NT2/D1 (cell line): ENCODE measurements at regions not wholly inside any gene's neighbourhood (a gene's known extent, or its start where the extent isn't known, plus 50 kb on each side); places are given as distances from the start of the nearest gene placed in this dataset.
"Not testable (repeated sequence)": the region's sequence is repeated elsewhere in the genome, so short reads cannot be mapped to it uniquely, and the experiment has no call there.

Source experiments
- DNase-seq: peaks from one replicate; pipeline ENCODE4 v3.0.0-alpha.2; 2011; ENCODE audit warnings: low read depth, low spot score
- H3K27me3 ChIP-seq: 2 replicates; pipeline ENCODE4 v1.6.0; 2011; ENCODE audit warnings: mild to moderate bottlenecking; ENCODE audit not compliant: insufficient read length, insufficient read depth
- H3K36me3 ChIP-seq: 2 replicates; pipeline ENCODE4 v1.6.1; 2011; ENCODE audit warnings: mild to moderate bottlenecking, low read length, mixed read lengths; ENCODE audit not compliant: insufficient read depth, insufficient read length
- H3K4me1 ChIP-seq: 2 replicates; pipeline ENCODE4 v1.5.1; 2011; ENCODE audit not compliant: insufficient read depth, insufficient read length
- H3K4me3 ChIP-seq: 2 replicates; pipeline ENCODE4 v1.5.1; 2011; ENCODE audit warnings: low read depth; ENCODE audit not compliant: insufficient read length
- H3K9ac ChIP-seq: 2 replicates; pipeline ENCODE4 v1.6.0; 2011; ENCODE audit warnings: low read depth; ENCODE audit not compliant: insufficient read length
- H3K9me3 ChIP-seq: 2 replicates; pipeline ENCODE4 v1.5.1; 2011; ENCODE audit warnings: mild to moderate bottlenecking, low read length; ENCODE audit not compliant: insufficient read depth

DNA sequence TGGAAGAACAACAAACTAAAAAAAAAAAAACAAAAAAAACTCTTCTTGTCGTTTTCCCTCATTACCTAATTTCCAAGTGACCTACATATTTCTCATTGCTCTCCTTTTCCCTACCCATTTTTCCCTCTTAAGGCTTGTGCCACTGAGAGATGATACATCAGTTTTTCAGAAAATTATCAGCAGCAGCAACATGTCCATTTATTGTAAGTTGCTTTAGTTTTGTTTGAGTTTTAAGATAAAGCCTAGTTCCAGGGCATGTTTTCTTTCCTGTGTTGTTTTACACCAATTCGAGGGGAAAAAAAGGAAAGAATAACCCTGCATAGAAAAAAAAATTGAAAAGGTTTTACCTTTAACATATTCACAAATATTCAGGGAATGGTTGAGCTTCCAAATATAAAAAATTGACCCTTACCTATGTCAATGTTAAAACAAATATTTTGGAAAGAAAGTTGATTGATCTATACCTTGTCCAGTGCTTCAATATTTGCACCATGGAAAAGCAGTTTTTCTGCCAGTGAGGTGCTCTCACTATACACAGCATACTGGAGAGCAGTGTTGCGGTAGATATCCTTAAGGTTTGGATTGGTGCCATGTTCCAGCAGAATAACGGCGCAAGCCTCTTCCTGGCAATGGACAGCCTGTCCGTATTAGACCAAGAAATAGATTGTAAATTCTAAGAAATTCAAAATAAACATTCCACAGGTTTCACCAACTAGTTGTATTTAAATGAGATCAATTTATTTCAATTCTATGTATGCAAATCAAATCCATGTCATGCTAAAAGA is 537.9 kb upstream of the DEFB115 start:
- H3K9me3 ChIP-seq, DNase-seq, H3K27me3 ChIP-seq, H3K4me1 ChIP-seq, H3K4me3 ChIP-seq, H3K9ac ChIP-seq, H3K36me3 ChIP-seq: not testable (repeated sequence)

DNA sequence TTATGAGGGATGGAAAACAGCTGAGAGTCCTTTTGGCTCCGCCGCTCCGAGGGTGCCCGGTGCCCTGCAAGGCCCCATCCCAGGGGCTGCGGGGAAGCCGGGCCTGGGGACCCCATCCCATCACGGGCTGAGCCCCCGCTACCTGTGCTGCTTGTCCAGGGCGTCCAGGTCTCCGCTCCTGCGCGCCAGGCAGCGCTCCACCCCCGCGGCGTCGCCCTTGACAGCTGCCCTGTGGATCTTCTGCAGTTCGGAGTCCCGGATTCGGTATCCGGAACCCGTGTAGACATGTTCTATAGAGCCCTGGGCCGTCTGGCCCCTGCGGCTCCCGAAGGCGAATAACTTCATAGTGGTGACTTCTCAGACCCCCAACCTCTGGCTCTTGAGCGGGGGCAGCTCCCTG is 534.0 kb upstream of the DEFB115 start:
- not testable (repeated sequence) for H3K36me3 ChIP-seq, H3K9ac ChIP-seq, DNase-seq, H3K4me1 ChIP-seq, H3K27me3 ChIP-seq, H3K9me3 ChIP-seq
- H3K4me3 ChIP-seq = peak overlapping the region; percentile 30

DNA sequence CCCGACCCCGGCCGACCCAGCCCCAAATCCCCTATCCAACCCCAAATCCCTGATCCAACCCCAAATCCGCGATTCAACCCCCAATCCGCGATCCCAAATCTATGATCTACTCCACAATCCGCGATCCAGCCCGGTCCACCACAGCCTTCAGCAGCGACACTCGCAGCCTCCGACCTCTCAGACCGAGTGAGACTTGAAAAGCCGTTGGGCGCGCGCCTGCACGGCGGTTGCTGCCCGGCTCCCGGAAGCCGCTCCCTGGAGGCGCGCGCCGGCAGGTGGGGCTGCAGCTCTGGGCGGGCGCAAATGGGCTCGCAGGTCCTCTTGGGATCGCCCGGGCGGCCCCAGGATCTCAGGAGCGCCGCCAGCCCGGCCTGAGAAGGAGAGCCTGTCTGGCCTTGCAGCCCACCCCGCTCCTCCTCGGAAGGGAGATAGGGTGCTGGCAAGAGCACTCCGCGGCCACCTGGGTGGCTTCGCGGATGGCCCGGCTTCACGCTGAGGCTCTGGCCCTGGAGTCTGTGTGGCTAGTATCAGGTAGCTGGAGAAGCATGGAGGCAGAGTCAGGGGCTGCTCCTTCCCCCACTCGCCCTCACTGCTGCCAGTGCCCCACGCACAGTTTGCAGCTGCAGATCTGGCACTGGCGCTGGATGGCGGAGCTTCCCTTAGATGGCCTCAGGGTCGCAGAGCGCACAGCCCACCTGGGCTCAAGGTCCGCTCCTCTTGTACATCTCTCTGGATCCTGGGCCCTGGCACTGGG is 533.4 kb upstream of the DEFB115 start:
- H3K4me3 ChIP-seq = peak overlapping the region; percentile 30

DNA sequence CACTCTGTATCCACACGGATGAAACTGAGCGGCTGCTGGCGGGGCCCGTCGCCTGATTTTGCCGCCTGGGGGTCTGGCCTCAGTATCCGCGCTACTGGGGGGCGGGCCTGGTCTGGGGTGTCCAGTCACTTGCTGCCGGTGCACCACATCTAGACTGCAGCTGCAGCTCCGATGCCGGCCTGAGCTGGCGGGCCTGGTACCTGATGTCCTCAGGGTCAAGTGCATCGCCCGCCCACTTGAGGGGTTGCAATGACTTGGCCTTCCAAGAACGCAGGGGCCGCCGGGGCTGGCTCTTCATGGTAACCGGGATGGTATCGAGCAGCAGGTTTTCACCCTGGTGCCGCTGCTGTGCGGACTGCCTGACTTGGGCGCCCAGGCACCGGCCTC is 532.8 kb upstream of the DEFB115 start:
- H3K36me3 ChIP-seq, H3K9me3 ChIP-seq, H3K27me3 ChIP-seq, H3K4me1 ChIP-seq, DNase-seq: not testable (repeated sequence)
- peak overlapping the region; percentile 56 for H3K9ac ChIP-seq
- peak overlapping the region; percentile 30 for H3K4me3 ChIP-seq

More for the DNA sequence above, 533.4 kb upstream of the DEFB115 start:
- not testable (repeated sequence) for H3K27me3 ChIP-seq, H3K4me1 ChIP-seq, H3K36me3 ChIP-seq, H3K9me3 ChIP-seq
- peak overlapping the region; percentile 56 for H3K9ac ChIP-seq
- DNase-seq = peak; percentile 68

DNA sequence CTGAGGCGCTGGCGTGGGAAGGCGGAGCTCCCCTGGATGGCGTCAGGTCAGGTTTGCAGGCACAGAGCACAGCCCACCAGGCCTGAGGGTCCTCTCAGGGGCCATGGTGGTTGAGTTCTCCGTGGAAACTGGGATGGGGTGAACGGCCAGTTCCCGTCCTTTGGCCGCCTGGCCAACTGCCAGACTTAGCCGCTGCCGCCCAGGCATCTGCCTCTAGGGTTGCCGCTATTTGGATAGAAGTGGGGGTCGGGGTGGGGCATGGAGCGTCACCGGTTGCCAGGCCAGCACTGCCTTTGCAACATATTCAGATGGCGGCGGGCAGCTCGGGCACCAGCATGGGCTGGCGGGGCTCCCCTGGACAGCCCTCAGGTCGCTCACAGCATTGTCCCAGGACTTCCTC is 532.3 kb upstream of the DEFB115 start:
- not testable (repeated sequence) for H3K9ac ChIP-seq, DNase-seq, H3K36me3 ChIP-seq, H3K27me3 ChIP-seq, H3K4me3 ChIP-seq, H3K9me3 ChIP-seq, H3K4me1 ChIP-seq

DNA sequence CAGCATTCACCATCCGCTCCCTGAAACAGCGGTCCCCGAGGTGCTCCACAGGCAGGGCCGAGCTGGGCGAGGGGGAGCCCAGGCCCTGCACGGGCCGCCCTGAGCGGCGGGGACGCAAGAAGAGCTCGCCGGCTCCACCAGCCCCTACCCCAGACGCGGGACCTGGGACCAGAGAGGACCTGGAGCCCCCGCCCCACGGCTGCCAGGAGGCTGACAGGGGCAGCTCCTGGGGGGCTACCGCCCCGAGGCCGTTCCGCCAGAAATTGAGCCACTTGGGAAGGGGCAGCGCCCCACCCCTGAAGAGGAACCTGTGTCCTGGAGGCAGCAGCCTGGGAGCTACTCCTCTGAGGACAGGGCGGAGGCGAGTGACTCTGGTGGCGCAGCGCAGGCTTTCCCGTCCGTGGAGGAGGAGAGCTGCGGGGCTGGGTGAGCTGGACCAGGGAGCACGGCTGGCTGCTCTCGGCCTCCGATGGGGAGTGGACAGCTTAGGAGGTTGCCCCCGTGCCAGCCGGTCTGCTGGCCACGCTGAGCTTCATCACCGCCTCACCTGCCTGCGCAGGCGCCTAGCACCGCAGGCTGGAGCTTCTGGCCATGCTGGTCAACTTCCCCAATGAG is 529.1 kb upstream of the DEFB115 start:
- H3K27me3 ChIP-seq, H3K4me1 ChIP-seq, H3K4me3 ChIP-seq, DNase-seq, H3K36me3 ChIP-seq, H3K9me3 ChIP-seq, H3K9ac ChIP-seq: not testable (repeated sequence)
